H1 (cell line): ENCODE measurements at regions not wholly inside any gene's neighbourhood (a gene's known extent, or its start where the extent isn't known, plus 50 kb on each side); places are given as distances from the start of the nearest gene placed in this dataset.

Experiments
- CEBPB ChIP-seq: IDR thresholded peaks from 2 replicates; pipeline ENCODE4 v1.6.1; 2012; ENCODE audit warnings: low read depth, low read length
- CREB1 ChIP-seq: IDR thresholded peaks from 2 replicates; pipeline ENCODE4 v1.6.1; 2012; ENCODE audit warnings: inconsistent platforms
- EP300 ChIP-seq, 2 experiments: IDR thresholded peaks; 1 replicate in 1 of 2; 2 replicates in 1 of 2; pipeline ENCODE4 v1.6.1; 2011 to 2012; ENCODE audit warnings: low read depth in 2 of 2, low read length in 2 of 2, mild to moderate bottlenecking in 2 of 2, borderline replicate concordance in 1 of 2, inconsistent platforms in 1 of 2, moderate library complexity in 1 of 2
- EZH2 ChIP-seq: fragments of 200-600 bp; sonication (generic); IDR thresholded peaks from 2 replicates; pipeline ENCODE4 v1.7.1; 2012; ENCODE audit warnings: low read depth, mild to moderate bottlenecking, moderate library complexity, low read length, inconsistent platforms; ENCODE audit not compliant: severe bottlenecking
- POLR2A ChIP-seq, 2 experiments: IDR thresholded peaks; 1 replicate in 1 of 2; 2 replicates in 1 of 2; pipeline ENCODE4 v1.6.1; 2011; ENCODE audit warnings: low read depth in 2 of 2, low read length in 2 of 2, mild to moderate bottlenecking in 2 of 2; ENCODE audit errors: control extremely low read depth in 1 of 2
- POLR2AphosphoS5 ChIP-seq: IDR thresholded peaks from 2 replicates; pipeline ENCODE4 v1.6.1; 2011; ENCODE audit warnings: low read depth, low read length
- ZNF274 ChIP-seq: IDR thresholded peaks from 2 replicates; pipeline ENCODE4 v1.7.0; 2012; ENCODE audit warnings: low read length, borderline replicate concordance; ENCODE audit errors: extremely low read depth
- TF ChIP-seq, protein P1 (sequence below): IDR thresholded peaks from 2 replicates; pipeline ENCODE4 v1.6.1; 2012; ENCODE audit warnings: inconsistent platforms
- TF ChIP-seq, protein P2 (sequence below), 3 experiments: IDR thresholded peaks; 1 replicate in 2 of 3; 2 replicates in 1 of 3; pipeline versions ENCODE4 v1.5.1 to v1.6.1; 2011; ENCODE audit warnings: low read length in 3 of 3, mild to moderate bottlenecking in 3 of 3, inconsistent platforms in 2 of 3, low read depth in 1 of 3, moderate library complexity in 1 of 3; ENCODE audit not compliant: insufficient read depth in 1 of 3; ENCODE audit errors: control extremely low read depth in 1 of 3
- TF ChIP-seq, protein P3 (sequence below): IDR thresholded peaks from 2 replicates; pipeline ENCODE4 v1.6.1; 2011; ENCODE audit warnings: low read length, improper control_type of control experiment

DNA sequence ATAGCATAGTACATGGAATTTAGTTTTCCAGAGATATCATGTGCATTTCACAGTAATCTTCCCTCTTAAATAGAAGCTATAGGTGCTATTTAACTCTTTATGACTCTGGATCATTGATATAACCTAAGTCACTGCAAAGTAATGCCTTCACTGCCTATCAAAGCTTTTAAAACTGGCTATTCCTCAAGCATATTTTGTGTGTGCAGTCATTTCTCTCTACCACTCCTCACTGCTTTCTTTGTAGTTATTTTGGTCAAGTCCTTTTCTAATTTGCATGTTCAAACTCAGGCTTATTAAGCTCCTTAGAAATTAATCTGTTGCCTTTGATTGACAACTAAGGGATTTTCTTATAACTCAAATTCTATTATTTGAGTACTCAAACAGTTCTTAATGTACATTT is 79.4 kb upstream of the PLEKHG7 start:
- TF ChIP-seq EZH2, result no peak
- TF ChIP-seq, protein P1, sequence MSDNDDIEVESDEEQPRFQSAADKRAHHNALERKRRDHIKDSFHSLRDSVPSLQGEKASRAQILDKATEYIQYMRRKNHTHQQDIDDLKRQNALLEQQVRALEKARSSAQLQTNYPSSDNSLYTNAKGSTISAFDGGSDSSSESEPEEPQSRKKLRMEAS, result no peak
- TF ChIP-seq, protein P2, sequence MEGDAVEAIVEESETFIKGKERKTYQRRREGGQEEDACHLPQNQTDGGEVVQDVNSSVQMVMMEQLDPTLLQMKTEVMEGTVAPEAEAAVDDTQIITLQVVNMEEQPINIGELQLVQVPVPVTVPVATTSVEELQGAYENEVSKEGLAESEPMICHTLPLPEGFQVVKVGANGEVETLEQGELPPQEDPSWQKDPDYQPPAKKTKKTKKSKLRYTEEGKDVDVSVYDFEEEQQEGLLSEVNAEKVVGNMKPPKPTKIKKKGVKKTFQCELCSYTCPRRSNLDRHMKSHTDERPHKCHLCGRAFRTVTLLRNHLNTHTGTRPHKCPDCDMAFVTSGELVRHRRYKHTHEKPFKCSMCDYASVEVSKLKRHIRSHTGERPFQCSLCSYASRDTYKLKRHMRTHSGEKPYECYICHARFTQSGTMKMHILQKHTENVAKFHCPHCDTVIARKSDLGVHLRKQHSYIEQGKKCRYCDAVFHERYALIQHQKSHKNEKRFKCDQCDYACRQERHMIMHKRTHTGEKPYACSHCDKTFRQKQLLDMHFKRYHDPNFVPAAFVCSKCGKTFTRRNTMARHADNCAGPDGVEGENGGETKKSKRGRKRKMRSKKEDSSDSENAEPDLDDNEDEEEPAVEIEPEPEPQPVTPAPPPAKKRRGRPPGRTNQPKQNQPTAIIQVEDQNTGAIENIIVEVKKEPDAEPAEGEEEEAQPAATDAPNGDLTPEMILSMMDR (IDR thresholded peaks at IDR 0.05; ENCODE audit: control extremely low read depth in 1 of 3, insufficient read depth in 1 of 3, low read depth in 1 of 3, low read length in 3 of 3), result no peak
- TF ChIP-seq, protein P3, sequence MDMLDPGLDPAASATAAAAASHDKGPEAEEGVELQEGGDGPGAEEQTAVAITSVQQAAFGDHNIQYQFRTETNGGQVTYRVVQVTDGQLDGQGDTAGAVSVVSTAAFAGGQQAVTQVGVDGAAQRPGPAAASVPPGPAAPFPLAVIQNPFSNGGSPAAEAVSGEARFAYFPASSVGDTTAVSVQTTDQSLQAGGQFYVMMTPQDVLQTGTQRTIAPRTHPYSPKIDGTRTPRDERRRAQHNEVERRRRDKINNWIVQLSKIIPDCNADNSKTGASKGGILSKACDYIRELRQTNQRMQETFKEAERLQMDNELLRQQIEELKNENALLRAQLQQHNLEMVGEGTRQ, result no peak
- no peak for TF ChIP-seq CREB1
- TF ChIP-seq POLR2AphosphoS5, result no peak
- no peak for TF ChIP-seq ZNF274
- no peak for TF ChIP-seq POLR2A (IDR thresholded peaks at IDR 0.05; ENCODE audit: control extremely low read depth in 1 of 2, low read depth in 2 of 2, low read length in 2 of 2)
- no peak for TF ChIP-seq EP300 (IDR thresholded peaks at IDR 0.05; ENCODE audit: borderline replicate concordance in 1 of 2, low read depth in 2 of 2, low read length in 2 of 2)
- no peak for TF ChIP-seq CEBPB
